ENCODE measurements at regions not wholly inside any gene's neighbourhood (a gene's known extent, or its start where the extent isn't known, plus 50 kb on each side); places are given as distances from the start of the nearest gene placed in this dataset.

DNA sequence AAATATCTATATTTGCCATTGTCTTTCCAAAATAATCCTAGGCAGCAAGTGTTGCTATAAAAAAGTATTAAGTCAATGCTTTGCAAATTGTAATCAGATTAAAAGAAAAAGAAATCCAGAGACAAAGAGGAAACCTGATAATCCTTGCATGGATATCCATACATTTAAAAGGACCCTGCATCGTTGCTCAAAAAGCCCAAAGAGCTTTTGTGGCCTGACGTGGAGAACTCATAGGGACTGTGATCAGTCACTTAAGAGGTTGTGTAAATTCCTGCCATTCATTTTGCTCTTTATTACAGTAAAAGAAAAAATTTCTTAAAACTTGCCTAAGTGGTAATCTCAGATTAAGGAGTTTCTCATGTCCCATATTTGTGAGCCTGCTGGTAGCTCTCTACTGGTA, 392.6 kb downstream of the C12orf75 start:
- TF ChIP-seq POLR2AphosphoS5 (IDR thresholded peaks at IDR 0.05): no peak
- TF ChIP-seq CTCF (IDR thresholded peaks at IDR 0.05): no peak

All from upper lobe of left lung (tissue), 4 donors.